Naive B cell (primary cell): ENCODE measurements at regions not wholly inside any gene's neighbourhood (a gene's known extent, or its start where the extent isn't known, plus 50 kb on each side); places are given as distances from the start of the nearest gene placed in this dataset.

Experiments used
- ATAC-seq, 2 donors: fragments of 150-1000 bp; cut with Tn5 transposase; 2 replicates each; pipeline ENCODE4 v1.10.0; 2021; ENCODE audit warnings: low read depth in 2 of 2, mild to moderate bottlenecking in 2 of 2, moderate library complexity in 2 of 2
- DNase-seq: peaks from one replicate; pipeline ENCODE4 v3.0.0; 2022
- H3K27ac Mint-ChIP-seq, 6 donors: one replicate each; pipeline ENCODE4 v1.8.0; 2020 to 2022; ENCODE audit warnings: mild to moderate bottlenecking in 6 of 6, mixed read lengths in 6 of 6, moderate library complexity in 5 of 6, inconsistent platforms in 2 of 6
- H3K27me3 Mint-ChIP-seq, 3 donors: one replicate each; pipeline ENCODE4 v1.8.0; 2021 to 2022; ENCODE audit warnings: mixed read lengths in 3 of 3, mild to moderate bottlenecking in 1 of 3
- H3K36me3 Mint-ChIP-seq, 2 donors: one replicate each; pipeline ENCODE4 v1.8.0; 2020 to 2022; ENCODE audit warnings: mixed read lengths in 2 of 2, inconsistent platforms in 1 of 2, mild to moderate bottlenecking in 1 of 2
- H3K4me1 Mint-ChIP-seq, 3 donors: one replicate each; pipeline ENCODE4 v1.8.0; 2020 to 2022; ENCODE audit warnings: mixed read lengths in 3 of 3, inconsistent platforms in 1 of 3, mild to moderate bottlenecking in 1 of 3, moderate library complexity in 1 of 3
- H3K4me3 Mint-ChIP-seq, 8 donors: one replicate each; pipeline ENCODE4 v1.8.0; 2020 to 2022; ENCODE audit warnings: mild to moderate bottlenecking in 8 of 8, mixed read lengths in 8 of 8, moderate library complexity in 8 of 8, inconsistent platforms in 2 of 8
- H3K9me3 Mint-ChIP-seq, 7 donors: one replicate each; pipeline ENCODE4 v1.8.0; 2020 to 2022; ENCODE audit warnings: mixed read lengths in 7 of 7, mild to moderate bottlenecking in 5 of 7, inconsistent platforms in 2 of 7, moderate library complexity in 1 of 7

- Mint-ChIP-seq H3K4me3 (no peak overlapping the region), H3K4me1 (peaks cover 0 to 14% (median 0%) of the 10 kb centered on the region in 3 donors), H3K9me3 (peaks cover 0 to 8% (median 2%) of the 10 kb centered on the region in 7 donors), H3K36me3 (peaks cover 19 to 23% of the 10 kb centered on the region in 2 donors), H3K27ac (no peak overlapping the region), H3K27me3 (no peaks in the 10 kb centered on the region)
- ATAC-seq (no peak), DNase-seq (no peak)
Measured at GRCh38 chr6:3984494-3984893, 94.4 kb downstream of the FAM217A start.

DNA sequence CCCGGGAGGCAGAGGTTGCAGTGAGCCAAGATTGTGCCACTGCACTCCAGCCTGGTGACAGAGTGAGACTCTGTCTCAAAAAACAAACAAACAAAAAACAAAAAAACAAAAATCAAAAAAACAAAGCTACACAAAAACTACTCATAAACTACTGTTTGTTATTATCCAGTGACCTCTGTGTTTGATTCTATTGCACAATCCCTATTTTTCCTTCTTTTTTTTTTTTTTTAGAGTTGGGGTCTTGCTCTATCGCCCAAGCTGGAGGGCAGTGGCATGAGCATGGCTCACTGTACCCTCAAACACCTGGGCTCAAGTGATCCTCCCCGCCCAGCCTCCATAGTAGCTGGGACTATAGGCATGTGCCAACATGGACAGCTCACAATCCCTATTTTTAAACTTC is 92.7 kb downstream of the FAM217A start:
- Mint-ChIP-seq H3K27ac (no peak overlapping the region), H3K9me3 (peaks cover 0 to 8% (median 2%) of the 10 kb centered on the region in 7 donors), H3K36me3 (peaks cover 19 to 23% of the 10 kb centered on the region in 2 donors), H3K4me3 (no peak overlapping the region), H3K27me3 (no peaks in the 10 kb centered on the region), H3K4me1 (peaks cover 8 to 20% (median 8%) of the 10 kb centered on the region in 3 donors)
- DNase-seq: no peak
- ATAC-seq: no peak

DNA sequence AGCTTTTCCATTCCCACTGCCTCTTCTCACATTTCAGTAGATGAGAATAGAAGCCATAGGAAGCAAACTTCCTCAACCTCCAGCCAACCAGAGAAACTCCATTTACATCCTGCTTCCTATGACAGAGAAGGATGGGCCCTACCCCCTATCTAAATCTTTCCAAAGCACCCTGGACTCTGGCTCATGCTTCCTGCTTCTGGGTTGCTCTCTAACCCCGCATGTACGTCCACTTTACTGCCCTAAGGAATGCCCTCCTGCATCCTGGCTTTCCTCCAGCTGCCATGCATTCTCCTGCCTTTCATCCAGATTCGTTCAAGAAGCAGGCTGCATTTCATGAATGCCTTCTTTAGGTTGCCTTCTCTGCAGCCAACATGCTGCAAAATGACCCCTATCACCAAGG is 91.9 kb downstream of the FAM217A start:
- ATAC-seq: no peak
- Mint-ChIP-seq H3K9me3 (peaks cover 0 to 2% (median under 1%) of the 10 kb centered on the region in 7 donors), H3K27ac (peak overlapping the region in 1 of 6 donors; percentile 48), H3K4me3 (no peak overlapping the region), H3K4me1 (peaks cover 9 to 20% (median 13%) of the 10 kb centered on the region in 3 donors), H3K27me3 (no peaks in the 10 kb centered on the region), H3K36me3 (peaks cover 16 to 20% of the 10 kb centered on the region in 2 donors)
- no peak for DNase-seq

- peak overlapping the region in 1 of 8 donors; percentile 67 for H3K4me3 Mint-ChIP-seq
- no peaks in the 10 kb centered on the region for H3K27me3 Mint-ChIP-seq
- H3K27ac Mint-ChIP-seq: no peak overlapping the region
Measured at GRCh38 chr6:3987576-3987975, 91.4 kb downstream of the FAM217A start.

DNA sequence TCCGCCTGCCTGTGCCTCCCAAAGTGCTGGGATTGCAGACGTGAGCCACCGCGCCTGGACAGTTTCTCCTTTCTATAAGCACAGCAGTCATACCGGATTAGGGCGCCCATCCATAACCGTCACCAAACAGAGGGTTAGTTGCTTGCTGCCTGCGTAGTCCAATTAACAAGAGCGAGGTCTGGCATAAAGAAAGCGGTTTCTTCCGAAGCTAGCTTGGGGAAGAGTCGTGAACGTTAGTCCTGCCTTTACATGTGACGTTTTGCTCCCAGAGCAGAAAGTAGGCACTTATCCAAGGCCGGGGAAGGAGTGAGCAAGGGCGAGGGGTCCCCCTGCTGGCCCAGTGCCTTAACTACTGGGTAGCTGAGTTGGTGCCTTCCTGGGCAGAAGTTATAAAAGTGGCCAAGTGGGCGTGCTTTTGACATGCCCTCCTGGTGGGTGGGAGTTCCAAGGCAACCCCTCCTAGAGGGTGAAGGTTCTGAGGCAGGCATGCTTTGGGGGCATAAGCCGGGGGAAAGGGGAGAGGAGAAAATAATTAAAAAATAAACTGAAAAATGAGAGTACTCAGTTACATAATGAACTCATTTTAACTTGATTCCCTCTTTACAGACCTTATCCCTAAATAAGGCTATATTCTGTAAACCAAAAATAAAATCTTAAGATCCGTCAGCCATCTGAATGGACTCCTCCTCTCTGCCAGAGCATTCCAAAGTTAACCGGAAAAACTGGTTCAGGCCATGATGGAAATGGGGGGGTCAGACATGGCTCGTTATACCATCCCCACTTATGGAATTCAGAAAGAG is 88.0 kb downstream of the FAM217A start:
- peak overlapping the region in 2 of 8 donors; percentile 2 to 31 for H3K4me3 Mint-ChIP-seq

More at GRCh38 chr6:3987576-3987975, 91.4 kb downstream of the FAM217A start:
- peaks cover 9 to 20% (median 13%) of the 10 kb centered on the region in 3 donors for H3K4me1 Mint-ChIP-seq
- ATAC-seq (no peak), DNase-seq (no peak)
- no peaks in the 10 kb centered on the region for H3K9me3 Mint-ChIP-seq
- peaks cover 14 to 16% of the 10 kb centered on the region in 2 donors for H3K36me3 Mint-ChIP-seq

DNA sequence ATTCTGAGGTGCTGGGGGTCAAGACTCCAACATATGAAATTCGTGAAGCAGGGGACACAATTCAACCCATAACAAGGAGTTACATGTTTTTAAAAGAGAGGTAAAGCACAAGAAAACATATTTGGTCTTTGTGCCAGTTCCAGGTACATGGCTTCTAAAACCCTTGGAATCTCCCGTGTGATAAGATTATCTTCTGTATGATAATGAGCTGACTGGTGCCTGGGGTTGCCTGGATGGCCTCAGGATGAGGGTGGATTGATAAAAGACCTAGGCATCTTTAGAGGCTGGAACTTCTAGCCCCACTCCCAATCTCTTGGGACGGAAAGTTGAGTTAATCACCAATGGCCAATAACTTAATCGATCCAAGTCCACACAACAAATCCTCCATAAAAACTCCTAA is 87.0 kb downstream of the FAM217A start:
- Mint-ChIP-seq H3K4me1 (peaks cover 9 to 17% (median 15%) of the 10 kb centered on the region in 3 donors), H3K4me3 (no peak overlapping the region), H3K27me3 (no peaks in the 10 kb centered on the region), H3K27ac (peak overlapping the region in 1 of 6 donors; percentile 70), H3K9me3 (no peaks in the 10 kb centered on the region), H3K36me3 (peaks cover 0 to 11% of the 10 kb centered on the region in 2 donors)
- no peak for DNase-seq
- ATAC-seq: no peak

More for the DNA sequence above, 88.0 kb downstream of the FAM217A start:
- Mint-ChIP-seq H3K4me1 (peaks cover 9 to 20% (median 17%) of the 10 kb centered on the region in 3 donors), H3K36me3 (peaks cover 0 to 16% of the 10 kb centered on the region in 2 donors), H3K9me3 (no peaks in the 10 kb centered on the region), H3K27me3 (no peaks in the 10 kb centered on the region), H3K27ac (peak overlapping the region in 2 of 6 donors; percentile 36 to 53)
- DNase-seq (peak; percentile 47), ATAC-seq (peak; percentile 69 to 85)

DNA sequence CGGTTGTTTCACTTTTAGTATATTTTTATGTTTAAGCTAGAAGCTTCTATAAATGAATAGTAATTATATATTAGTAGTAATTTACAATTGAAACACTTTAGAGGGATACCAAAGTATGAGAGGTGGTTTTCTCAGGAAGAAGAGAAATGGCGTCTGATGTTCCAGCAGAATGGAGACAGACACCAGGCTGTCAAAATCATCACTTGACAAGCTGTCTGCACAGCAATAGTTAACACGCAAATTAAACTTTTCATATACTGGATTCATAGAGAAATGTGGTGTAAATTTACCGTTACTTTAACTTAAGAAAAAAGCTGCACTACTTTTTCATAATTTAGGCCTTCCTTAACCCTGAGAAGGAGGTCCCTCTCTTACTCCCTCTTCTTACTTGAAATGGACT is 82.6 kb downstream of the FAM217A start:
- Mint-ChIP-seq H3K36me3 (no peaks in the 10 kb centered on the region), H3K9me3 (no peaks in the 10 kb centered on the region), H3K27ac (no peak overlapping the region), H3K4me1 (peaks cover 3 to 15% (median 12%) of the 10 kb centered on the region in 3 donors), H3K27me3 (no peaks in the 10 kb centered on the region), H3K4me3 (no peak overlapping the region)
- DNase-seq (no peak), ATAC-seq (no peak)

DNA sequence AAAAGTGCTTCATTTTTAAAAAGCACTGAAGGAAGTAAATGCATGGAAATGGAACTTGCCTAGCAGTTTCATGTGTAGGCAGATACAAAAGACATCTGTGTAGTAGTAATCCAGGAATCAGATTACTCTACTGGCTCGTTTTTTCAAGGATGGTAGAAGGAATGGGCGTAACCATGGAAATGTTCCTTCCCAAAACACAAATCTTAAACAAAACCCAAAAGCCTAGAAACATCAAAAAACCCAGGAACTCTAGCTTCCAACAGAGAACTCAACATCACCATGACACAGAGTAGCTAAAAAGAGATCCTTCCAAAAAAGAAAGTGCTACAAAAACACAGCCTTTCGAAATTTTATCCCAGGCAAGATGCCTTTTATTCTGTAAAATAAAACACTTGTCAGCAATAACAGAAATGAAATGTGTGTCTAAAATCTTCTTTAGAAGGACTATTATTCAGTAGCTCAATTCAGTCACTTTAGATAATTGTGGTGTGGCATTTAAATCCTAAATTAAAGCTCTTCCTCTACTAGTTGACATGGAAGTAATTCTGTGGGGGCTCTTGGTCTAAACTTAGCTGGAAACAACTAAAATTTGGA is 81.7 kb downstream of the FAM217A start:
- Mint-ChIP-seq H3K4me1 (peaks cover 2 to 14% (median 12%) of the 10 kb centered on the region in 3 donors), H3K4me3 (no peak overlapping the region), H3K9me3 (no peaks in the 10 kb centered on the region), H3K36me3 (no peaks in the 10 kb centered on the region), H3K27ac (peak overlapping the region in 1 of 6 donors; percentile 61), H3K27me3 (no peaks in the 10 kb centered on the region)
- DNase-seq (no peak), ATAC-seq (no peak)

DNA sequence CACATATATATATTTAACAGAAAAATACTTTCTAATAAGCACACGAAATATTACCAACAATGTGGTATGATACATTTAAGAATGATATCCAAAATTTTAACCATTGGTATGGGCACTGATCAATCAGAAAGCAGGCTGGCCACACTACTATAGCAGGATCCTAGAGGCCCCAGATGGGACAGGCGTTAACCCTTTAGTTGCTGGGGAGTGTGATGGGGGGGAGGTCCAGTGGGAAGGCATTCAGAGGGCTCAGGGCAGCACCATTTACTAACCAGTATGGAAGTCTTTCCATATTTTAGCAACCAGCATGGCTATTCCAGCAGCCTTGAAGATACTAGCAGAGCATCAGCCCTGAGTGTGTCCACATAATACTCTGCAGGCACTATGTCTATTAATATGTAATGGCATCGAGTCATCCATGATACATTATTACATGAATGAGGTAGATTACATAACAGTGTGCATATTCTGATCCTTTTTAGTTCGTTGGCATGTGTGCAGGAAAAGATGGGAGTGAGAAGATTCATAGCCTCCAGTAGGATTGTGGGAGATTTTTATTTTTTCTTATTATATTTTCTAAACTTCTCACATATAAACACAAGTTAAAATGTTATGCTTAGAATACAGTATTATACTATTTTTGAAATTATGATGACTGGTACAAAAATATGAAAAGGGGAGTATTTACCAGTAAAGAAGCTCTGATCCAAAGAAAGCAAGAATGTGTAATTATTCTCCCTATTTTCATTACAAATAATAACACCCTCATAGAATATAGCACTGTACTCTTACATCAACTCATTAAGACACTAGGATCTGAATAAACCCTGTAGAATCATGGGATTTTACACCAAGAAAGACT is 78.9 kb downstream of the FAM217A start:
- Mint-ChIP-seq H3K4me1 (peaks cover 2 to 15% (median 8%) of the 10 kb centered on the region in 3 donors), H3K27me3 (no peaks in the 10 kb centered on the region), H3K9me3 (no peaks in the 10 kb centered on the region), H3K27ac (no peak overlapping the region), H3K36me3 (no peaks in the 10 kb centered on the region), H3K4me3 (no peak overlapping the region)
- DNase-seq (no peak), ATAC-seq (no peak)

- H3K4me1 Mint-ChIP-seq: peaks cover 0 to 12% (median 7%) of the 10 kb centered on the region in 3 donors
Measured at GRCh38 chr6:4004249-4004648, 74.7 kb downstream of the FAM217A start.

DNA sequence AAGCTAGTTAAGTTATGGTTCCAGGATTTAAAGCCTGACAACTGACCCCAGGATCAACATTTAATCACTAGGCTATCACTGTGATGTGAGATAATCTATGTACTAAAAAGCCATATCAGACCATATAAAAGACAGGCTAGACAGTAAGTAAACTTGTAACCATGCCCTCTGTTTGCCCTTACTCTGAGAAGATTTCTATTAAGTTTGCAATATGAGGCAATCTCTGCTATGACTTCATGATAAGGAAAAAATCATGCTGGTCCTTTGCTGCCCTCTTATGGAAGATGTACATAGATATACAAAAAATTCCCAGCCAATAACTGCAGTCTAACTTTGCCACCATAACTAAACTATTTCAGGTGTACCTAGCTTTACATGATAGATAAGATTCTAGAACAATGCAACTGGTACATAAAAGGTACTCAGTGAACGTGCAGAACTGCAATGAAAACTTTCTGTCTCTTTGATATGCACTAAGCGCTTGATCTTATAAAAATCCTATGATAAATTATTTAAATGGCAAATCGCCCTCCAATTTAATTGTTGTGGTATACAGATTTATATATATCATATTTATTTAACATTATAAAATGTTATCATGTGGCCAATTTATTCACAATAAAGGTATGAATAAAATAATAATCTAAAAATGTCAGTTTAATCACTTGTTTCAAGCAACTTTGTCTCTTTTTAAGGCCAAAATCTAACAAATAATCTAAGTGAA is 70.5 kb downstream of the FAM217A start:
- peak; percentile 35 for DNase-seq
- Mint-ChIP-seq H3K9me3 (no peaks in the 10 kb centered on the region), H3K27me3 (no peaks in the 10 kb centered on the region), H3K4me3 (no peak overlapping the region), H3K36me3 (peaks cover 0 to 16% of the 10 kb centered on the region in 2 donors), H3K4me1 (peaks cover 28 to 35% (median 34%) of the 10 kb centered on the region in 3 donors), H3K27ac (no peak overlapping the region)
- ATAC-seq: peak; percentile 63 to 70

More at GRCh38 chr6:4004249-4004648, 74.7 kb downstream of the FAM217A start:
- Mint-ChIP-seq H3K27me3 (no peaks in the 10 kb centered on the region), H3K36me3 (no peaks in the 10 kb centered on the region), H3K4me3 (no peak overlapping the region), H3K9me3 (no peaks in the 10 kb centered on the region), H3K27ac (no peak overlapping the region)
- DNase-seq: no peak
- no peak for ATAC-seq

DNA sequence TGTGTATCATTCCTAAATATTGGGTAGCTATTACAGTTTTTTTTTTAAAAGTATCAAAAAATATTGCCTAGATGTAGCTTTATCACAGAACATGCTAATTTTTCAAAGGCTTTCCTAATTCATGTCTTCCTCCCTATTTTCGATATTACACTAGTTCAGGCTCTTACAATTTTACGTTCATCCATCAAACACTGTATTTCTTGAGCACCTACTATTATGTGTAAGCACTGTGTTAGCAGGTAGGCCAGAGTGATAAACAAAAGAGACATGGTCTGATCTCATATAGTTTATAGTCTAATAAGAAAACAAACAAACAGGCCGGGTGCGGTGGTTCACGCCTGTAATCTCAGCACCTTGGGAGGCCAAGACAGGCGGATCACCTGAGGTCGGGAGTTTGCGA is 69.5 kb downstream of the FAM217A start:
- Mint-ChIP-seq H3K4me3 (no peak overlapping the region), H3K9me3 (no peaks in the 10 kb centered on the region), H3K36me3 (peaks cover 0 to 16% of the 10 kb centered on the region in 2 donors), H3K4me1 (peaks cover 28 to 45% (median 42%) of the 10 kb centered on the region in 3 donors), H3K27me3 (no peaks in the 10 kb centered on the region), H3K27ac (peak overlapping the region in 1 of 6 donors; percentile 72)
- DNase-seq: no peak
- ATAC-seq: no peak
